Fibroblast of the aortic adventitia (primary cell): ENCODE measurements at regions not wholly inside any gene's neighbourhood (a gene's known extent, or its start where the extent isn't known, plus 50 kb on each side); places are given as distances from the start of the nearest gene placed in this dataset.
"Not testable (repeated sequence)": the region's sequence is repeated elsewhere in the genome, so short reads cannot be mapped to it uniquely, and the experiment has no call there.

Source experiments
- DNase-seq: peaks from one replicate; pipeline ENCODE4 v3.0.0-alpha.2; 2010; ENCODE audit warnings: low read depth
- H3K4me3 ChIP-seq: 2 replicates; pipeline ENCODE4 v1.5.1; 2011; ENCODE audit warnings: low read depth, mild to moderate bottlenecking, control low read depth, low read length, moderate library complexity
- CTCF ChIP-seq: IDR thresholded peaks from 2 replicates; pipeline ENCODE4 v1.5.1; 2011; ENCODE audit warnings: mild to moderate bottlenecking, low read length, control low read depth, inconsistent platforms; ENCODE audit not compliant: insufficient read depth

GRCh38 chr9:117932585-117932984, 228.4 kb downstream of the TLR4 start:
- no peak for DNase-seq
- no peak overlapping the region for H3K4me3 ChIP-seq
- TF ChIP-seq CTCF: no peak

- no peak overlapping the region for H3K4me3 ChIP-seq
- TF ChIP-seq CTCF: no peak
- DNase-seq: no peak
Measured at GRCh38 chr9:117936185-117937130, 232.3 kb downstream of the TLR4 start.

GRCh38 chr9:117938086-117938485, 233.9 kb downstream of the TLR4 start:
- DNase-seq: no peak
- TF ChIP-seq CTCF: no peak

GRCh38 chr9:117938896-117939295, 234.7 kb downstream of the TLR4 start:
- no peak for DNase-seq

More at GRCh38 chr9:117938086-117938485, 233.9 kb downstream of the TLR4 start:
- no peak overlapping the region for H3K4me3 ChIP-seq

GRCh38 chr9:117944750-117945149, 240.5 kb downstream of the TLR4 start:
- DNase-seq, H3K4me3 ChIP-seq: not testable (repeated sequence)

More at GRCh38 chr9:117938896-117939295, 234.7 kb downstream of the TLR4 start:
- no peak for TF ChIP-seq CTCF
- H3K4me3 ChIP-seq: no peak overlapping the region

- DNase-seq: no peak
- TF ChIP-seq CTCF: no peak
- no peak overlapping the region for H3K4me3 ChIP-seq
Measured at GRCh38 chr9:117945286-117945685, 241.1 kb downstream of the TLR4 start.

- no peak for TF ChIP-seq CTCF
- H3K4me3 ChIP-seq: no peak overlapping the region
- DNase-seq: no peak
Measured at GRCh38 chr9:117951127-117951526, 246.9 kb downstream of the TLR4 start.
